Endothelial cell of umbilical vein (primary cell): ENCODE measurements at regions not wholly inside any gene's neighbourhood (a gene's known extent, or its start where the extent isn't known, plus 50 kb on each side); places are given as distances from the start of the nearest gene placed in this dataset.

Experiments used
- BruUV-seq: library from RNA; stranded (reverse); fragments of 400-500 nt; replicated peaks from 2 replicates; lab custom pipeline; 2021; lab: Mats Ljungman, UMichigan
- CTCF ChIA-PET: fragments of 300-600, 350-600 bp; sonication (Branson Sonifier 250); formaldehyde crosslinking; loops from one replicate; lab custom pipeline; 2021; ENCODE audit warnings: antibody characterized with exemption, inconsistent platforms; lab: Charles Lee
- POLR2A ChIA-PET: fragments of 300-600, 350-600 bp; sonication (Branson Sonifier 250); formaldehyde crosslinking; loops from one replicate; lab custom pipeline; 2021; ENCODE audit warnings: antibody characterized with exemption, inconsistent platforms; lab: Charles Lee
- DNase-seq: peaks from one replicate; pipeline ENCODE4 v3.0.0-alpha.2; 2011; ENCODE audit warnings: low read depth, low spot score
- FAIRE-seq: peaks from 2 replicates; lab custom pipeline; 2011; peaks lifted over from hg19 to GRCh38; lab: Jason Lieb, UNC
- H2AFZ ChIP-seq: 2 replicates; pipeline ENCODE4 v1.6.0; 2012; ENCODE audit warnings: low read depth, low read length, control low read depth, inconsistent platforms
- H3K27ac ChIP-seq: 2 replicates; pipeline ENCODE4 v1.5.1; 2011; ENCODE audit warnings: low read depth, mild to moderate bottlenecking, control low read depth, low read length, moderate library complexity; ENCODE audit not compliant: insufficient read depth
- H3K27me3 ChIP-seq, 2 experiments: 2 replicates each; pipeline versions ENCODE4 v1.6.0 to v1.6.1; 2011; ENCODE audit warnings: low read length in 2 of 2, mixed read lengths in 1 of 2; ENCODE audit not compliant: control insufficient read depth in 2 of 2, insufficient read depth in 2 of 2
- H3K36me3 ChIP-seq, 2 experiments: 2 replicates in 1 of 2; 3 replicates in 1 of 2; pipeline ENCODE4 v1.5.1; 2011; ENCODE audit warnings: low read length in 2 of 2, mild to moderate bottlenecking in 1 of 2, moderate library complexity in 1 of 2; ENCODE audit not compliant: control insufficient read depth in 2 of 2, insufficient read depth in 2 of 2; ENCODE audit errors: extremely low read depth in 1 of 2
- H3K4me1 ChIP-seq: 3 replicates; pipeline ENCODE4 v1.5.1; 2011; ENCODE audit warnings: mild to moderate bottlenecking, low read length; ENCODE audit not compliant: control insufficient read depth, insufficient read depth; ENCODE audit errors: extremely low read depth
- H3K4me2 ChIP-seq: 2 replicates; pipeline ENCODE4 v1.6.1; 2011; ENCODE audit warnings: low read length, control low read depth, mixed read lengths; ENCODE audit not compliant: insufficient read depth
- H3K4me3 ChIP-seq, 3 experiments: fragments of 200-600 bp in 1 of 3; sonication (generic), shearing (Covaris generic) in 1 of 3; replicated peaks in 1 of 3; 2 replicates each; pipeline ENCODE4 v1.5.1; 2011 to 2016; ENCODE audit warnings: control low read depth in 3 of 3, low read length in 3 of 3, mild to moderate bottlenecking in 2 of 3, inconsistent platforms in 1 of 3, low read depth in 1 of 3, moderate library complexity in 1 of 3; ENCODE audit not compliant: insufficient read depth in 1 of 3
- H3K79me2 ChIP-seq: 2 replicates; pipeline ENCODE4 v1.6.0; 2012; ENCODE audit warnings: low read length, inconsistent platforms; ENCODE audit not compliant: control insufficient read depth, insufficient read depth
- H3K9ac ChIP-seq: replicated peaks from 2 replicates; pipeline ENCODE3; 2011; ENCODE audit warnings: low read length, control low read depth; ENCODE audit not compliant: insufficient read depth; ENCODE audit errors: extremely low read depth
- H3K9me1 ChIP-seq: replicated peaks from 3 replicates; pipeline ENCODE4 v1.6.0; 2011; ENCODE audit warnings: mild to moderate bottlenecking, low read length; ENCODE audit not compliant: control insufficient read depth, insufficient read depth; ENCODE audit errors: extremely low read depth
- H3K9me3 ChIP-seq: replicated peaks from 2 replicates; pipeline ENCODE4 v1.5.1; 2012; ENCODE audit warnings: low read length, inconsistent platforms; ENCODE audit not compliant: control insufficient read depth, insufficient read depth
- H4K20me1 ChIP-seq: replicated peaks from 2 replicates; pipeline ENCODE3; 2011; ENCODE audit warnings: mild to moderate bottlenecking, low read length; ENCODE audit not compliant: control insufficient read depth, insufficient read depth; ENCODE audit errors: extremely low read depth
- EZH2 ChIP-seq: IDR thresholded peaks from 2 replicates; pipeline ENCODE4 v1.6.1; 2012; ENCODE audit warnings: borderline replicate concordance, low read depth, mild to moderate bottlenecking, moderate library complexity, low read length, inconsistent platforms; ENCODE audit not compliant: severe bottlenecking
- FOS ChIP-seq: IDR thresholded peaks from 2 replicates; pipeline ENCODE4 v1.6.1; 2011; ENCODE audit warnings: mild to moderate bottlenecking, low read length, moderate library complexity, borderline replicate concordance; ENCODE audit not compliant: insufficient read depth
- GATA2 ChIP-seq: IDR thresholded peaks from 2 replicates; pipeline ENCODE4 v1.7.0; 2011; ENCODE audit warnings: low read depth, mild to moderate bottlenecking, moderate library complexity, mixed read lengths, low read length; ENCODE audit not compliant: insufficient read length, insufficient read depth
- JUN ChIP-seq: IDR thresholded peaks from 2 replicates; pipeline ENCODE4 v1.6.1; 2011; ENCODE audit warnings: borderline replicate concordance, low read depth; ENCODE audit not compliant: insufficient read length, insufficient read depth
- MYC ChIP-seq: IDR thresholded peaks from one replicate; pipeline ENCODE4 v1.6.1; 2011; ENCODE audit warnings: mild to moderate bottlenecking, low read depth, low read length
- POLR2A ChIP-seq: IDR thresholded peaks from 2 replicates; pipeline ENCODE4 v1.6.1; 2012; ENCODE audit warnings: low read depth, mild to moderate bottlenecking, control low read depth, low read length
- POLR2AphosphoS5 ChIP-seq: IDR thresholded peaks from 2 replicates; pipeline ENCODE4 v1.6.1; 2012; ENCODE audit warnings: low read depth, mild to moderate bottlenecking, control low read depth, low read length, moderate library complexity; ENCODE audit not compliant: insufficient read depth
- dilution Hi-C: fragments of 300-500 bp; cut with MboI; formaldehyde crosslinking; loops from one replicate; pipeline ENCODE4 v1.15.0; 2019; ENCODE audit warnings: low sequenced_read_pairs; ENCODE audit not compliant: extremely low pct_ligation_motif_present
- intact Hi-C: fragments of 100-400 bp; cut with micrococcal nuclease; formaldehyde crosslinking; loops from one replicate; pipeline ENCODE4 v1.10.0; 2022
- TF ChIP-seq, protein P1 (sequence below), 2 donors: IDR thresholded peaks; 1 replicate in 1 of 2; 2 replicates in 1 of 2; pipeline ENCODE4 v1.5.1; 2011; ENCODE audit warnings: low read length in 2 of 2, mild to moderate bottlenecking in 2 of 2, moderate library complexity in 2 of 2, control low read depth in 1 of 2, inconsistent platforms in 1 of 2, low read depth in 1 of 2; ENCODE audit not compliant: insufficient read depth in 1 of 2; ENCODE audit errors: extremely low read depth in 1 of 2
- TF ChIP-seq, protein P2 (sequence below): IDR thresholded peaks from 2 replicates; pipeline ENCODE4 v1.6.1; 2011; ENCODE audit not compliant: insufficient read depth, insufficient read length

DNA sequence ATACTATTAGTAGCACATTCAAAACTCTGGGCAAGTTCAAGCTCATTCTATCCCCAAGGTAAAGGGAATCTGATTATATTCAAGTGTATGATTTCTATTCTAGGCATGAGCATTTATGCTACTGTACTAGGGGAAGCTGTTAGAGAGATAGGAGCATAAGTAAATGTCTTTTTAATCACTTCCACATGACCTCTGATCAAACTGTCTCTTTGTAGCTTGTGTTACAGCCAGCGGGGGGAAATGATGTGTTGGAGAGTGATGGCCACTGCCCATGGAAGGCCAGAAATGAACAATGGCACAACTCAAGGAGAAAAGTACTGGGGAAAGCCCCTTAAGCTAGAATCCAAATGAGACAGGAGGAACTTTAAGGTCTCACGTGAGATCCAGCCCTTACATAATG, 894.9 kb upstream of the CDH2 start:
- dilution Hi-C loops, result no loop called here
- no peaks in the 10 kb centered on the region for H3K36me3 ChIP-seq
- TF ChIP-seq JUN, result no peak
- TF ChIP-seq, protein P1, sequence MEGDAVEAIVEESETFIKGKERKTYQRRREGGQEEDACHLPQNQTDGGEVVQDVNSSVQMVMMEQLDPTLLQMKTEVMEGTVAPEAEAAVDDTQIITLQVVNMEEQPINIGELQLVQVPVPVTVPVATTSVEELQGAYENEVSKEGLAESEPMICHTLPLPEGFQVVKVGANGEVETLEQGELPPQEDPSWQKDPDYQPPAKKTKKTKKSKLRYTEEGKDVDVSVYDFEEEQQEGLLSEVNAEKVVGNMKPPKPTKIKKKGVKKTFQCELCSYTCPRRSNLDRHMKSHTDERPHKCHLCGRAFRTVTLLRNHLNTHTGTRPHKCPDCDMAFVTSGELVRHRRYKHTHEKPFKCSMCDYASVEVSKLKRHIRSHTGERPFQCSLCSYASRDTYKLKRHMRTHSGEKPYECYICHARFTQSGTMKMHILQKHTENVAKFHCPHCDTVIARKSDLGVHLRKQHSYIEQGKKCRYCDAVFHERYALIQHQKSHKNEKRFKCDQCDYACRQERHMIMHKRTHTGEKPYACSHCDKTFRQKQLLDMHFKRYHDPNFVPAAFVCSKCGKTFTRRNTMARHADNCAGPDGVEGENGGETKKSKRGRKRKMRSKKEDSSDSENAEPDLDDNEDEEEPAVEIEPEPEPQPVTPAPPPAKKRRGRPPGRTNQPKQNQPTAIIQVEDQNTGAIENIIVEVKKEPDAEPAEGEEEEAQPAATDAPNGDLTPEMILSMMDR (IDR thresholded peaks at IDR 0.05; ENCODE audit: extremely low read depth in 1 of 2, insufficient read depth in 1 of 2, low read depth in 1 of 2, low read length in 2 of 2), result no peak
- TF ChIP-seq POLR2A, result no peak
- TF ChIP-seq FOS, result no peak
- TF ChIP-seq GATA2, result no peak
- TF ChIP-seq, protein P2, sequence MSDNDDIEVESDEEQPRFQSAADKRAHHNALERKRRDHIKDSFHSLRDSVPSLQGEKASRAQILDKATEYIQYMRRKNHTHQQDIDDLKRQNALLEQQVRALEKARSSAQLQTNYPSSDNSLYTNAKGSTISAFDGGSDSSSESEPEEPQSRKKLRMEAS, result no peak
- no peak for TF ChIP-seq POLR2AphosphoS5
- TF ChIP-seq MYC, result no peak
- no peak for TF ChIP-seq EZH2
- POLR2A ChIA-PET, result no interaction called here
- no peak overlapping the region for H3K27ac ChIP-seq
- no peaks in the 10 kb centered on the region for H4K20me1 ChIP-seq
- H3K27me3 ChIP-seq, result no peaks in the 10 kb centered on the region
- DNase-seq (no peak), FAIRE-seq (no peak)
- no peak overlapping the region for H3K4me3 ChIP-seq
- CTCF ChIA-PET, result interaction anchor here (1.0 kb wide), 1 partner anchor 16 kb away, joined by 3 read pairs; no protein-coding TSS in a partner anchor
- H3K9me1 ChIP-seq, result no peaks in the 10 kb centered on the region
- no peaks in the 10 kb centered on the region for H3K4me1 ChIP-seq
- no peak overlapping the region for H2AFZ ChIP-seq
- no peaks in the 10 kb centered on the region for H3K9me3 ChIP-seq
- no TSS peak for BruUV-seq
- H3K9ac ChIP-seq, result no peak overlapping the region
- H3K79me2 ChIP-seq, result no peaks in the 10 kb centered on the region
- intact Hi-C loops, result no loop called here
- no peak overlapping the region for H3K4me2 ChIP-seq
